GM12878 (cell line): ENCODE measurements at regions not wholly inside any gene's neighbourhood (a gene's known extent, or its start where the extent isn't known, plus 50 kb on each side); places are given as distances from the start of the nearest gene placed in this dataset.

Source experiments
- ATAC-seq: fragments of 200-7000 bp; cut with Tn5 transposase; 3 replicates; pipeline ENCODE4 v1.9.1; 2020; ENCODE audit warnings: mild to moderate bottlenecking, moderate library complexity
- BruUV-seq: library from RNA; stranded (reverse); fragments of 400-500 nt; replicated peaks from 2 replicates; lab custom pipeline; 2021; lab: Mats Ljungman, UMichigan
- CTCF ChIA-PET: fragments of 300-600 bp; sonication (Branson Sonifier 250); formaldehyde crosslinking; extraction: SDS; loops from one replicate; lab custom pipeline; 2021; ENCODE audit warnings: inconsistent platforms; lab: Yijun Ruan, JAX
- POLR2A ChIA-PET: fragments of 350-600 bp; formaldehyde crosslinking; extraction: SDS; loops from one replicate; lab custom pipeline; 2021; ENCODE audit warnings: inconsistent platforms; lab: Charles Lee
- RAD21 ChIA-PET: fragments of 300-600 bp; sonication (Branson Sonifier 250); formaldehyde crosslinking; loops from one replicate; lab custom pipeline; 2023; ENCODE audit warnings: antibody characterized with exemption; ENCODE audit not compliant: unreplicated experiment; lab: Charles Lee
- SMC1A ChIA-PET: fragments of 300-600 bp; sonication (Branson Sonifier 250); formaldehyde crosslinking; loops from one replicate; lab custom pipeline; 2023; ENCODE audit not compliant: unreplicated experiment, uncharacterized antibody; lab: Charles Lee
- DNase-seq: peaks from one replicate; pipeline ENCODE4 v3.0.0-alpha.2; 2011; ENCODE audit warnings: low read depth, low spot score
- FAIRE-seq: peaks from 3 replicates; lab custom pipeline; 2011; peaks lifted over from hg19 to GRCh38; lab: Jason Lieb, UNC
- H2AFZ ChIP-seq: 2 replicates; pipeline ENCODE4 v1.6.0; 2011; ENCODE audit warnings: low read depth, low read length, control low read depth; ENCODE audit not compliant: control insufficient read depth
- H3K27ac ChIP-seq: 2 replicates; pipeline ENCODE4 v1.5.1; 2011; ENCODE audit warnings: control low read depth; ENCODE audit not compliant: control insufficient read depth, insufficient read depth
- H3K27me3 ChIP-seq, 2 experiments: replicated peaks in 1 of 2; 2 replicates each; pipeline versions ENCODE4 v1.6.0 to v1.6.1; 2011; ENCODE audit warnings: low read length in 1 of 2; ENCODE audit not compliant: control insufficient read depth in 2 of 2, insufficient read depth in 2 of 2
- H3K36me3 ChIP-seq, 2 experiments: 2 replicates each; pipeline ENCODE4 v1.5.1; 2011; ENCODE audit warnings: low read length in 1 of 2; ENCODE audit not compliant: control insufficient read depth in 2 of 2, insufficient read depth in 2 of 2
- H3K4me1 ChIP-seq: 2 replicates; pipeline ENCODE4 v1.6.1; 2011; ENCODE audit warnings: mild to moderate bottlenecking, low read length, moderate library complexity, mixed read lengths; ENCODE audit not compliant: control insufficient read depth, insufficient read depth
- H3K4me2 ChIP-seq: 2 replicates; pipeline ENCODE4 v1.6.0; 2011; ENCODE audit warnings: control low read depth; ENCODE audit not compliant: control insufficient read depth, insufficient read depth
- H3K4me3 ChIP-seq: fragments of 200-600 bp; sonication (generic); 2 replicates; pipeline ENCODE4 v1.5.1; 2016
- H3K79me2 ChIP-seq: 2 replicates; pipeline ENCODE4 v1.6.0; 2011; ENCODE audit warnings: low read length; ENCODE audit not compliant: control insufficient read depth, insufficient read depth
- H3K9ac ChIP-seq: 2 replicates; pipeline ENCODE4 v1.8.0; 2011; ENCODE audit warnings: low read length, control low read depth, mixed read lengths; ENCODE audit not compliant: control insufficient read depth, insufficient read depth
- H3K9me3 ChIP-seq: replicated peaks from 3 replicates; pipeline ENCODE4 v1.5.1; 2011; ENCODE audit warnings: mild to moderate bottlenecking, low read length; ENCODE audit not compliant: control insufficient read depth, insufficient read depth
- H4K20me1 ChIP-seq: 2 replicates; pipeline ENCODE4 v1.6.0; 2011; ENCODE audit not compliant: control insufficient read depth, insufficient read depth
- BMI1 ChIP-seq: fragments of 450-650 bp; IDR thresholded peaks from 2 replicates; pipeline ENCODE4 v1.6.1; 2016; ENCODE audit warnings: mild to moderate bottlenecking, moderate library complexity, borderline replicate concordance
- CHD2 ChIP-seq: IDR thresholded peaks from 2 replicates; pipeline ENCODE4 v1.6.1; 2011; ENCODE audit warnings: low read depth, low read length, improper control_type of control experiment, borderline replicate concordance
- HSF1 ChIP-seq: fragments of 150-350 bp; IDR thresholded peaks from 2 replicates; pipeline ENCODE4 v1.6.1; 2014; ENCODE audit warnings: mild to moderate bottlenecking, low read depth, low read length
- JUNB ChIP-seq: IDR thresholded peaks from 2 replicates; pipeline ENCODE4 v1.6.1; 2016; ENCODE audit warnings: antibody characterized with exemption, mild to moderate bottlenecking
- ZSCAN29 ChIP-seq: fragments of 450-650 bp; IDR thresholded peaks from 2 replicates; pipeline ENCODE4 v1.6.1; 2017; ENCODE audit warnings: mild to moderate bottlenecking, moderate library complexity
- WGBS: methylation state at CpG from one replicate; pipeline ENCODE4 v1.1.6; 2016; ENCODE audit warnings: low lambda C conversion rate; ENCODE audit not compliant: insufficient replicate concordance, insufficient coverage; ENCODE audit errors: missing lambda C conversion rate; 5-methylcytosine and 5-hydroxymethylcytosine counted together
- in situ Hi-C: fragments of 300-500 bp; cut with MboI; formaldehyde crosslinking; loops from 9 replicates; pipeline ENCODE4 v1.14.3; 2018; ENCODE audit warnings: mixed read lengths
- intact Hi-C: fragments of 100-400 bp; cut with micrococcal nuclease; formaldehyde crosslinking; loops from one replicate; pipeline ENCODE4 v1.14.2; 2022; ENCODE audit not compliant: unreplicated experiment
- TF ChIP-seq, protein P1 (sequence below): fragments of 150-350 bp; IDR thresholded peaks from 2 replicates; pipeline ENCODE4 v1.6.1; 2016; ENCODE audit warnings: low read depth, low read length
- TF ChIP-seq, protein P2 (sequence below): fragments of 450-650 bp; IDR thresholded peaks from 2 replicates; pipeline ENCODE4 v1.6.1; 2017; ENCODE audit warnings: borderline replicate concordance
- TF ChIP-seq, protein P3 (sequence below): fragments of 450-650 bp; IDR thresholded peaks from 2 replicates; pipeline ENCODE4 v1.6.1; 2017; ENCODE audit warnings: mild to moderate bottlenecking

- H3K9me3 ChIP-seq, result no peaks in the 10 kb centered on the region
- CTCF ChIA-PET, result no interaction called here
- no peak for FAIRE-seq
- no peaks in the 10 kb centered on the region for H3K27me3 ChIP-seq
- BruUV-seq, result no TSS peak
- no peak for DNase-seq
- intact Hi-C loops, result no loop called here
- in situ Hi-C loops, result no loop called here
- SMC1A ChIA-PET, result no interaction called here
- H3K9ac ChIP-seq, result no peak overlapping the region
- H4K20me1 ChIP-seq, result no peaks in the 10 kb centered on the region
- H3K4me2 ChIP-seq, result no peak overlapping the region
- H3K79me2 ChIP-seq, result no peaks in the 10 kb centered on the region
- no peak overlapping the region for H3K27ac ChIP-seq
- no peak overlapping the region for H2AFZ ChIP-seq
- POLR2A ChIA-PET, result no interaction called here
- H3K36me3 ChIP-seq, result no peaks in the 10 kb centered on the region
- 15% methylated on average over 4 of the region's 4 CpGs for WGBS
- no peak overlapping the region for H3K4me3 ChIP-seq
- no peak for TF ChIP-seq CHD2
- no peaks in the 10 kb centered on the region for H3K4me1 ChIP-seq
- RAD21 ChIA-PET, result no interaction called here
- no peak for ATAC-seq
Measured at GRCh38 chr11:122046438-122046837, 69.6 kb downstream of the BLID start.

DNA sequence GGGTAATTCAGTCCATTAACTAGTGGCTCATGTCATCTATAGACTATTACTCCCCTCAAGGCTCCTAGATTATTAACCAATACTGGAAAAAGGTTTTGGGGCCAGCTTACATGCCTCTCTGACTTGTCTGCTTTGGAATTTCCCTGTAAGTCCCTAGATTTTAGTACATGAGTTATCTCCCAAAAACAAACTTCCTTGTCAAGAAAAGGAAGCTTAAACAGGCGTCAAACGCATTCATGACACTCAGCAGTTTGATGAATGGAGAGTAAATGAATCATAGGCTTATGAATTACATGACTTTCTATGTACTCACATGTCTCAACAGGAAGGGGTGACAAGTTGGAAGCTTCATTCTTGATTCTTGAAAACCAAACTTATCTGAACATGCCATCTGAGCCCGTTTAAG is 70.8 kb downstream of the BLID start:
- H3K27ac ChIP-seq, result no peak overlapping the region
- no TSS peak for BruUV-seq
- ChIA-PET CTCF (no interaction called here), POLR2A (no interaction called here), SMC1A (no interaction called here), RAD21 (no interaction called here)
- no peaks in the 10 kb centered on the region for H3K36me3 ChIP-seq
- no peaks in the 10 kb centered on the region for H3K4me1 ChIP-seq
- H3K4me3 ChIP-seq, result no peak overlapping the region
- no peak overlapping the region for H3K4me2 ChIP-seq
- H4K20me1 ChIP-seq, result no peaks in the 10 kb centered on the region
- no peaks in the 10 kb centered on the region for H3K9me3 ChIP-seq
- H3K27me3 ChIP-seq, result no peaks in the 10 kb centered on the region
- FAIRE-seq (no peak), DNase-seq (no peak), ATAC-seq (no peak)
- no peak overlapping the region for H3K9ac ChIP-seq
- intact Hi-C loops (no loop called here), in situ Hi-C loops (no loop called here)
- H3K79me2 ChIP-seq, result no peaks in the 10 kb centered on the region
- 2% methylated on average over 3 of the region's 3 CpGs for WGBS
- no peak overlapping the region for H2AFZ ChIP-seq
- TF ChIP-seq, protein P1, sequence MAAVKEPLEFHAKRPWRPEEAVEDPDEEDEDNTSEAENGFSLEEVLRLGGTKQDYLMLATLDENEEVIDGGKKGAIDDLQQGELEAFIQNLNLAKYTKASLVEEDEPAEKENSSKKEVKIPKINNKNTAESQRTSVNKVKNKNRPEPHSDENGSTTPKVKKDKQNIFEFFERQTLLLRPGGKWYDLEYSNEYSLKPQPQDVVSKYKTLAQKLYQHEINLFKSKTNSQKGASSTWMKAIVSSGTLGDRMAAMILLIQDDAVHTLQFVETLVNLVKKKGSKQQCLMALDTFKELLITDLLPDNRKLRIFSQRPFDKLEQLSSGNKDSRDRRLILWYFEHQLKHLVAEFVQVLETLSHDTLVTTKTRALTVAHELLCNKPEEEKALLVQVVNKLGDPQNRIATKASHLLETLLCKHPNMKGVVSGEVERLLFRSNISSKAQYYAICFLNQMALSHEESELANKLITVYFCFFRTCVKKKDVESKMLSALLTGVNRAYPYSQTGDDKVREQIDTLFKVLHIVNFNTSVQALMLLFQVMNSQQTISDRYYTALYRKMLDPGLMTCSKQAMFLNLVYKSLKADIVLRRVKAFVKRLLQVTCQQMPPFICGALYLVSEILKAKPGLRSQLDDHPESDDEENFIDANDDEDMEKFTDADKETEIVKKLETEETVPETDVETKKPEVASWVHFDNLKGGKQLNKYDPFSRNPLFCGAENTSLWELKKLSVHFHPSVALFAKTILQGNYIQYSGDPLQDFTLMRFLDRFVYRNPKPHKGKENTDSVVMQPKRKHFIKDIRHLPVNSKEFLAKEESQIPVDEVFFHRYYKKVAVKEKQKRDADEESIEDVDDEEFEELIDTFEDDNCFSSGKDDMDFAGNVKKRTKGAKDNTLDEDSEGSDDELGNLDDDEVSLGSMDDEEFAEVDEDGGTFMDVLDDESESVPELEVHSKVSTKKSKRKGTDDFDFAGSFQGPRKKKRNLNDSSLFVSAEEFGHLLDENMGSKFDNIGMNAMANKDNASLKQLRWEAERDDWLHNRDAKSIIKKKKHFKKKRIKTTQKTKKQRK, result no peak
- TF ChIP-seq, protein P2, sequence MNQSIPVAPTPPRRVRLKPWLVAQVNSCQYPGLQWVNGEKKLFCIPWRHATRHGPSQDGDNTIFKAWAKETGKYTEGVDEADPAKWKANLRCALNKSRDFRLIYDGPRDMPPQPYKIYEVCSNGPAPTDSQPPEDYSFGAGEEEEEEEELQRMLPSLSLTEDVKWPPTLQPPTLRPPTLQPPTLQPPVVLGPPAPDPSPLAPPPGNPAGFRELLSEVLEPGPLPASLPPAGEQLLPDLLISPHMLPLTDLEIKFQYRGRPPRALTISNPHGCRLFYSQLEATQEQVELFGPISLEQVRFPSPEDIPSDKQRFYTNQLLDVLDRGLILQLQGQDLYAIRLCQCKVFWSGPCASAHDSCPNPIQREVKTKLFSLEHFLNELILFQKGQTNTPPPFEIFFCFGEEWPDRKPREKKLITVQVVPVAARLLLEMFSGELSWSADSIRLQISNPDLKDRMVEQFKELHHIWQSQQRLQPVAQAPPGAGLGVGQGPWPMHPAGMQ, result no peak
- TF ChIP-seq ZSCAN29 (no peak), HSF1 (no peak), BMI1 (no peak), JUNB (no peak)
- TF ChIP-seq, protein P3, sequence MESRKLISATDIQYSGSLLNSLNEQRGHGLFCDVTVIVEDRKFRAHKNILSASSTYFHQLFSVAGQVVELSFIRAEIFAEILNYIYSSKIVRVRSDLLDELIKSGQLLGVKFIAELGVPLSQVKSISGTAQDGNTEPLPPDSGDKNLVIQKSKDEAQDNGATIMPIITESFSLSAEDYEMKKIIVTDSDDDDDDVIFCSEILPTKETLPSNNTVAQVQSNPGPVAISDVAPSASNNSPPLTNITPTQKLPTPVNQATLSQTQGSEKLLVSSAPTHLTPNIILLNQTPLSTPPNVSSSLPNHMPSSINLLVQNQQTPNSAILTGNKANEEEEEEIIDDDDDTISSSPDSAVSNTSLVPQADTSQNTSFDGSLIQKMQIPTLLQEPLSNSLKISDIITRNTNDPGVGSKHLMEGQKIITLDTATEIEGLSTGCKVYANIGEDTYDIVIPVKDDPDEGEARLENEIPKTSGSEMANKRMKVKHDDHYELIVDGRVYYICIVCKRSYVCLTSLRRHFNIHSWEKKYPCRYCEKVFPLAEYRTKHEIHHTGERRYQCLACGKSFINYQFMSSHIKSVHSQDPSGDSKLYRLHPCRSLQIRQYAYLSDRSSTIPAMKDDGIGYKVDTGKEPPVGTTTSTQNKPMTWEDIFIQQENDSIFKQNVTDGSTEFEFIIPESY, result no peak
